ENCODE measurements at regions not wholly inside any gene's neighbourhood (a gene's known extent, or its start where the extent isn't known, plus 50 kb on each side); places are given as distances from the start of the nearest gene placed in this dataset.

- Histone ChIP-seq H3K9me3 (ENCODE audit: control insufficient read depth, insufficient read depth, low read length) (no peaks in the 10 kb centered on the region), H3K36me3 (ENCODE audit: control insufficient read depth, insufficient read depth, low read length) (no peaks in the 10 kb centered on the region), H3K4me1 (ENCODE audit: control insufficient read depth, insufficient read depth, low read length) (no peaks in the 10 kb centered on the region), H3K27me3 (ENCODE audit: control insufficient read depth, insufficient read depth, low read length) (no peaks in the 10 kb centered on the region), H3K27ac (ENCODE audit: low read length) (no peak overlapping the region), H3K4me3 (ENCODE audit: low read length) (no peak overlapping the region)
- H3K4me3 Mint-ChIP-seq: no peak overlapping the region
- ATAC-seq (no peak), DNase-seq (no peak)
- TF ChIP-seq CTCF (IDR thresholded peaks at IDR 0.05): no peak
- H3K36me3 Mint-ChIP-seq: no peaks in the 10 kb centered on the region
- intact Hi-C loops (cut with micrococcal nuclease): no loop called here
- H3K4me1 Mint-ChIP-seq: peaks cover 0 to 8% of the 10 kb centered on the region in 2 donors
- peaks cover 0 to 5% of the 10 kb centered on the region in 2 donors for H3K27me3 Mint-ChIP-seq (ENCODE audit: low read depth in 2 of 2)
- WGBS (ENCODE audit: insufficient coverage): 88% methylated on average over 10 of the region's 10 CpGs
- H3K27ac Mint-ChIP-seq: no peak overlapping the region
- H3K9me3 Mint-ChIP-seq: no peaks in the 10 kb centered on the region
Measured at GRCh38 chr7:131656980-131657723, 100.7 kb upstream of the PODXL start.

- no peak overlapping the region for H3K4me3 Mint-ChIP-seq
- Histone ChIP-seq H3K27ac (ENCODE audit: low read length) (no peak overlapping the region), H3K36me3 (ENCODE audit: control insufficient read depth, insufficient read depth, low read length) (no peaks in the 10 kb centered on the region), H3K9me3 (ENCODE audit: control insufficient read depth, insufficient read depth, low read length) (no peaks in the 10 kb centered on the region), H3K27me3 (ENCODE audit: control insufficient read depth, insufficient read depth, low read length) (no peaks in the 10 kb centered on the region), H3K4me1 (ENCODE audit: control insufficient read depth, insufficient read depth, low read length) (no peaks in the 10 kb centered on the region), H3K4me3 (ENCODE audit: low read length) (no peak overlapping the region)
- peaks cover 0 to 8% of the 10 kb centered on the region in 2 donors for H3K4me1 Mint-ChIP-seq
- 90% methylated on average over 7 of the region's 7 CpGs for WGBS (ENCODE audit: insufficient coverage)
- intact Hi-C loops (cut with micrococcal nuclease): no loop called here
- TF ChIP-seq CTCF (IDR thresholded peaks at IDR 0.05): no peak
- no peak overlapping the region for H3K27ac Mint-ChIP-seq
- no peaks in the 10 kb centered on the region for H3K9me3 Mint-ChIP-seq
- no peak for DNase-seq
- no peaks in the 10 kb centered on the region for H3K36me3 Mint-ChIP-seq
- no peak for ATAC-seq
- peaks cover 0 to 5% of the 10 kb centered on the region in 2 donors for H3K27me3 Mint-ChIP-seq (ENCODE audit: low read depth in 2 of 2)
Measured at GRCh38 chr7:131655866-131656265, 99.4 kb upstream of the PODXL start.

GRCh38 chr7:131655447-131655846 lies 99.0 kb upstream of the PODXL start:
- H3K27me3 ChIP-seq (ENCODE audit: control insufficient read depth, insufficient read depth, low read length): no peaks in the 10 kb centered on the region
- no peaks in the 10 kb centered on the region for H3K36me3 ChIP-seq (ENCODE audit: control insufficient read depth, insufficient read depth, low read length)
- 91% methylated on average over 6 of the region's 6 CpGs for WGBS (ENCODE audit: insufficient coverage)
- Mint-ChIP-seq H3K4me3 (no peak overlapping the region), H3K27me3 (ENCODE audit: low read depth in 2 of 2) (peaks cover 0 to 5% of the 10 kb centered on the region in 2 donors), H3K27ac (no peak overlapping the region), H3K4me1 (peaks cover 0 to 8% of the 10 kb centered on the region in 2 donors), H3K36me3 (no peaks in the 10 kb centered on the region), H3K9me3 (no peaks in the 10 kb centered on the region)
- ATAC-seq: no peak
- H3K27ac ChIP-seq (ENCODE audit: low read length): no peak overlapping the region
- H3K4me1 ChIP-seq (ENCODE audit: control insufficient read depth, insufficient read depth, low read length): no peaks in the 10 kb centered on the region
- no peak overlapping the region for H3K4me3 ChIP-seq (ENCODE audit: low read length)
- TF ChIP-seq CTCF (IDR thresholded peaks at IDR 0.05): no peak
- no peak for DNase-seq
- intact Hi-C loops (cut with micrococcal nuclease): no loop called here
- H3K9me3 ChIP-seq (ENCODE audit: control insufficient read depth, insufficient read depth, low read length): no peaks in the 10 kb centered on the region
